ENCODE measurements at regions not wholly inside any gene's neighbourhood (a gene's known extent, or its start where the extent isn't known, plus 50 kb on each side); places are given as distances from the start of the nearest gene placed in this dataset.

- Histone ChIP-seq H3K4me3 (replicated peaks in 1 of 3; ENCODE audit: insufficient read depth in 1 of 3, low read depth in 1 of 3, low read length in 3 of 3) (no peak overlapping the region), H4K20me1 (replicated peaks; ENCODE audit: control insufficient read depth, extremely low read depth, insufficient read depth, low read length) (no peaks in the 10 kb centered on the region), H3K36me3 (ENCODE audit: control insufficient read depth in 2 of 2, extremely low read depth in 1 of 2, insufficient read depth in 2 of 2, low read length in 2 of 2) (no peaks in the 10 kb centered on the region), H2AFZ (ENCODE audit: low read depth, low read length) (no peak overlapping the region), H3K79me2 (ENCODE audit: control insufficient read depth, insufficient read depth, low read length) (no peaks in the 10 kb centered on the region), H3K4me2 (ENCODE audit: insufficient read depth, low read length) (no peak overlapping the region), H3K4me1 (ENCODE audit: control insufficient read depth, extremely low read depth, insufficient read depth, low read length) (no peaks in the 10 kb centered on the region), H3K9me1 (replicated peaks; ENCODE audit: control insufficient read depth, extremely low read depth, insufficient read depth, low read length) (no peaks in the 10 kb centered on the region), H3K9ac (replicated peaks; ENCODE audit: extremely low read depth, insufficient read depth, low read length) (no peak overlapping the region), H3K27me3 (ENCODE audit: control insufficient read depth in 2 of 2, insufficient read depth in 2 of 2, low read length in 2 of 2) (peaks cover 5 to 25% of the 10 kb centered on the region in 2 experiments), H3K9me3 (replicated peaks; ENCODE audit: control insufficient read depth, insufficient read depth, low read length) (no peaks in the 10 kb centered on the region), H3K27ac (ENCODE audit: insufficient read depth, low read depth, low read length) (no peak overlapping the region)
- BruUV-seq (replicated peaks): no TSS peak
- intact Hi-C loops (cut with micrococcal nuclease) (no loop called here), dilution Hi-C loops (cut with MboI; ENCODE audit: extremely low pct_ligation_motif_present, low sequenced_read_pairs) (no loop called here)
- FAIRE-seq (no peak), DNase-seq (ENCODE audit: low read depth, low spot score) (no peak)
- TF ChIP-seq JUN (IDR thresholded peaks at IDR 0.05; ENCODE audit: borderline replicate concordance, insufficient read depth, insufficient read length, low read depth) (no peak), FOS (IDR thresholded peaks at IDR 0.05; ENCODE audit: borderline replicate concordance, insufficient read depth, low read length) (no peak), POLR2AphosphoS5 (IDR thresholded peaks at IDR 0.05; ENCODE audit: insufficient read depth, low read depth, low read length) (no peak), MAX (IDR thresholded peaks at IDR 0.05; ENCODE audit: insufficient read depth, insufficient read length) (no peak), GATA2 (IDR thresholded peaks at IDR 0.05; ENCODE audit: insufficient read depth, insufficient read length, low read depth, low read length) (no peak), CTCF (IDR thresholded peaks at IDR 0.05; ENCODE audit: extremely low read depth in 1 of 2, insufficient read depth in 1 of 2, low read depth in 1 of 2, low read length in 2 of 2) (no peak), MYC (IDR thresholded peaks at IDR 0.05; ENCODE audit: low read depth, low read length) (no peak)
- POLR2A ChIA-PET: no interaction called here
- CTCF ChIA-PET: interaction anchor here (1.1 kb wide), 1 partner anchor 9 kb away, joined by 4 read pairs; no protein-coding TSS in a partner anchor
Observed at GRCh38 chr16:22645868-22646267, 135.2 kb downstream of the NPIPB5 start.

Data from endothelial cell of umbilical vein (primary cell).